ENCODE measurements at regions not wholly inside any gene's neighbourhood (a gene's known extent, or its start where the extent isn't known, plus 50 kb on each side); places are given as distances from the start of the nearest gene placed in this dataset.

GRCh38 chrX:121763671-121764070 is 716.3 kb downstream of the GLUD2 start:
- no peak for TF ChIP-seq CTCF (IDR thresholded peaks at IDR 0.05)
- no peak for TF ChIP-seq POLR2A (IDR thresholded peaks at IDR 0.05)
- TF ChIP-seq POLR2AphosphoS5 (IDR thresholded peaks at IDR 0.05): no peak
